ENCODE measurements at regions not wholly inside any gene's neighbourhood (a gene's known extent, or its start where the extent isn't known, plus 50 kb on each side); places are given as distances from the start of the nearest gene placed in this dataset.

GRCh38 chr2:138428710-138429440 lies 72.7 kb upstream of the SPOPL start:
- Mint-ChIP-seq H3K4me3 (ENCODE audit: unreplicated experiment) (no peak overlapping the region), H3K4me1 (ENCODE audit: unreplicated experiment) (no peaks in the 10 kb centered on the region), H3K36me3 (ENCODE audit: low read depth, unreplicated experiment) (peaks cover 11% of the 10 kb centered on the region), H3K27me3 (ENCODE audit: unreplicated experiment) (no peaks in the 10 kb centered on the region), H3K9me3 (ENCODE audit: unreplicated experiment) (peaks cover 6% of the 10 kb centered on the region), H3K27ac (ENCODE audit: unreplicated experiment) (no peak overlapping the region)
- no peak for DNase-seq (ENCODE audit: low spot score)
- TF ChIP-seq CTCF (IDR thresholded peaks at IDR 0.05; ENCODE audit: unreplicated experiment): no peak

GRCh38 chr2:138430181-138430580 lies 71.4 kb upstream of the SPOPL start:
- no peak for DNase-seq (ENCODE audit: low spot score)
- Mint-ChIP-seq H3K36me3 (ENCODE audit: low read depth, unreplicated experiment) (peaks cover 7% of the 10 kb centered on the region), H3K4me1 (ENCODE audit: unreplicated experiment) (no peaks in the 10 kb centered on the region), H3K27me3 (ENCODE audit: unreplicated experiment) (no peaks in the 10 kb centered on the region), H3K27ac (ENCODE audit: unreplicated experiment) (no peak overlapping the region), H3K4me3 (ENCODE audit: unreplicated experiment) (no peak overlapping the region), H3K9me3 (ENCODE audit: unreplicated experiment) (peaks cover 6% of the 10 kb centered on the region)
- no peak for TF ChIP-seq CTCF (IDR thresholded peaks at IDR 0.05; ENCODE audit: unreplicated experiment)

GRCh38 chr2:138432971-138433370 lies 68.6 kb upstream of the SPOPL start:
- H3K27ac Mint-ChIP-seq (ENCODE audit: unreplicated experiment): no peak overlapping the region
- no peaks in the 10 kb centered on the region for H3K27me3 Mint-ChIP-seq (ENCODE audit: unreplicated experiment)
- DNase-seq (ENCODE audit: low spot score): no peak
- no peaks in the 10 kb centered on the region for H3K4me1 Mint-ChIP-seq (ENCODE audit: unreplicated experiment)
- no peaks in the 10 kb centered on the region for H3K9me3 Mint-ChIP-seq (ENCODE audit: unreplicated experiment)
- no peak overlapping the region for H3K4me3 Mint-ChIP-seq (ENCODE audit: unreplicated experiment)
- TF ChIP-seq CTCF (IDR thresholded peaks at IDR 0.05; ENCODE audit: unreplicated experiment): no peak
- no peaks in the 10 kb centered on the region for H3K36me3 Mint-ChIP-seq (ENCODE audit: low read depth, unreplicated experiment)

- no peaks in the 10 kb centered on the region for H3K36me3 Mint-ChIP-seq (ENCODE audit: low read depth, unreplicated experiment)
- no peaks in the 10 kb centered on the region for H3K9me3 Mint-ChIP-seq (ENCODE audit: unreplicated experiment)
- no peaks in the 10 kb centered on the region for H3K27me3 Mint-ChIP-seq (ENCODE audit: unreplicated experiment)
- no peak overlapping the region for H3K4me3 Mint-ChIP-seq (ENCODE audit: unreplicated experiment)
- no peaks in the 10 kb centered on the region for H3K4me1 Mint-ChIP-seq (ENCODE audit: unreplicated experiment)
- DNase-seq (ENCODE audit: low spot score): no peak
- no peak overlapping the region for H3K27ac Mint-ChIP-seq (ENCODE audit: unreplicated experiment)
- no peak for TF ChIP-seq CTCF (IDR thresholded peaks at IDR 0.05; ENCODE audit: unreplicated experiment)
Measured at GRCh38 chr2:138433995-138434951, 67.3 kb upstream of the SPOPL start.

- H3K27me3 Mint-ChIP-seq (ENCODE audit: unreplicated experiment): no peaks in the 10 kb centered on the region
- H3K4me3 Mint-ChIP-seq (ENCODE audit: unreplicated experiment): no peak overlapping the region
- H3K27ac Mint-ChIP-seq (ENCODE audit: unreplicated experiment): no peak overlapping the region
- no peaks in the 10 kb centered on the region for H3K4me1 Mint-ChIP-seq (ENCODE audit: unreplicated experiment)
- no peak for DNase-seq (ENCODE audit: low spot score)
- no peak for TF ChIP-seq CTCF (IDR thresholded peaks at IDR 0.05; ENCODE audit: unreplicated experiment)
- no peaks in the 10 kb centered on the region for H3K9me3 Mint-ChIP-seq (ENCODE audit: unreplicated experiment)
- H3K36me3 Mint-ChIP-seq (ENCODE audit: low read depth, unreplicated experiment): no peaks in the 10 kb centered on the region
Measured at GRCh38 chr2:138435701-138436100, 65.9 kb upstream of the SPOPL start.

Measured in endothelial cell (in vitro differentiated cells).